Dendritic cell treated with granulocyte-macrophage colony-stimulating factor and Interleukin-4, amounts not matched to agents 40 ng/mL and 50 ng/mL, for 4 days (primary cell): ENCODE measurements at regions not wholly inside any gene's neighbourhood (a gene's known extent, or its start where the extent isn't known, plus 50 kb on each side); places are given as distances from the start of the nearest gene placed in this dataset.
"Not testable (repeated sequence)": the region's sequence is repeated elsewhere in the genome, so short reads cannot be mapped to it uniquely, and the experiment has no call there.

Experiments used
- H3K27ac Mint-ChIP-seq: one replicate; pipeline ENCODE4 v1.8.0; 2022; ENCODE audit warnings: mild to moderate bottlenecking, mixed read lengths
- H3K27me3 Mint-ChIP-seq: one replicate; pipeline ENCODE4 v1.8.0; 2022; ENCODE audit warnings: mild to moderate bottlenecking, mixed read lengths
- H3K36me3 Mint-ChIP-seq: one replicate; pipeline ENCODE4 v1.8.0; 2022; ENCODE audit warnings: low read depth, mixed read lengths
- H3K4me1 Mint-ChIP-seq: one replicate; pipeline ENCODE4 v1.8.0; 2022; ENCODE audit warnings: low read depth, mixed read lengths
- H3K4me3 Mint-ChIP-seq: one replicate; pipeline ENCODE4 v1.8.0; 2022; ENCODE audit warnings: mild to moderate bottlenecking, moderate library complexity, mixed read lengths
- H3K9me3 Mint-ChIP-seq: one replicate; pipeline ENCODE4 v1.8.0; 2022; ENCODE audit warnings: mixed read lengths
- intact Hi-C: fragments of 100-400 bp; cut with micrococcal nuclease; formaldehyde crosslinking; loops from one replicate; pipeline ENCODE4 v1.15.0; 2022

DNA sequence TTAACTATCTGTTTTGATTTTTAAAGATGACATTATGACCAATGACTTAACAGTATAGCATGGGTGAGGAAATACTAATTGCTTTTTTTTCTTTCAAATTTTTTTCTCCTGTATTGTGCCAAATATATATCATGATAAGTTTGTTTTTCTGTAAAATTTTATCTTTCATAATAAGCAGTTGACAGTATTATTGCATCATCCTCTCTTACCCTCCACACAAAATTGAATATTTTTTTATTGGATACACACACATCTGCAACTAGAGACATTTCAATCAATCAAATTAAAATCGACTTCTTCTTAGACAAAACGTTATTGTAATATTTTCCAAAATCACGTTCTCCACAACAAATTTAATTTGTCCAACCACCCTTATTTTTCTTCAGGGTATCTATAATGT lies 330.4 kb upstream of the BRINP3 start:
- Mint-ChIP-seq H3K27ac (no peak overlapping the region), H3K27me3 (no peaks in the 10 kb centered on the region), H3K4me1 (no peaks in the 10 kb centered on the region), H3K36me3 (no peaks in the 10 kb centered on the region), H3K4me3 (no peak overlapping the region), H3K9me3 (peaks cover 41% of the 10 kb centered on the region)
- intact Hi-C loops: no loop called here

DNA sequence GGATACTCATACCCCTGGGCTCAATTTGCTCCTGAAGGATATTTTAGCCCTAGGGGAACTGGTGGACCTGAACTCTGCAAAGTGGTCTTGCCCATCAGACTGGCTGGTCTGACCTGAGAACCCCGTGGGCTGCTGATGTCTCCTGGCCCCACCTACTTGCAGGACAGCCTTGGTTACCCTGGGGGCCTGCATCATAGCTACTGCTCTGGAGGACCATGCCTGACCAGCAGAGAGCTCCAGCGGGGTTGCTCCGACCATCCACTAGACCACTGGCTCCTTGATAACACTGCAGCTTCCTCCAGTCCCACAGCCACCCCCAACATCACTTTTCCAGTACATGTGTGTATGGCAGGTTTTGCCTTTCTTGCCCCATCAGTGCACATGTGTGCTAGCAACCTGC lies 331.6 kb upstream of the BRINP3 start:
- Mint-ChIP-seq H3K27ac (no peak overlapping the region), H3K4me1 (no peaks in the 10 kb centered on the region), H3K27me3 (no peaks in the 10 kb centered on the region), H3K36me3 (no peaks in the 10 kb centered on the region), H3K4me3 (no peak overlapping the region), H3K9me3 (peaks cover 50% of the 10 kb centered on the region)
- intact Hi-C loops: no loop called here

- Mint-ChIP-seq H3K4me3 (no peak overlapping the region), H3K9me3 (peaks cover 48% of the 10 kb centered on the region), H3K27me3 (no peaks in the 10 kb centered on the region), H3K4me1 (no peaks in the 10 kb centered on the region), H3K36me3 (no peaks in the 10 kb centered on the region), H3K27ac (no peak overlapping the region)
- intact Hi-C loops: no loop called here
These were observed 335.3 kb upstream of the BRINP3 start for GRCh38 chr1:190812996-190813395.

GRCh38 chr1:190832511-190832910 lies 354.8 kb upstream of the BRINP3 start:
- intact Hi-C loops: no loop called here
- Mint-ChIP-seq H3K27me3 (no peaks in the 10 kb centered on the region), H3K36me3 (no peaks in the 10 kb centered on the region), H3K4me3 (no peak overlapping the region), H3K4me1 (no peaks in the 10 kb centered on the region), H3K27ac (no peak overlapping the region), H3K9me3 (peaks cover 2% of the 10 kb centered on the region)

GRCh38 chr1:190835658-190836057 lies 358.0 kb upstream of the BRINP3 start:
- no peaks in the 10 kb centered on the region for H3K4me1 Mint-ChIP-seq
- H3K4me3 Mint-ChIP-seq: no peak overlapping the region
- no peaks in the 10 kb centered on the region for H3K36me3 Mint-ChIP-seq
- no peaks in the 10 kb centered on the region for H3K27me3 Mint-ChIP-seq
- peaks cover 9% of the 10 kb centered on the region for H3K9me3 Mint-ChIP-seq
- H3K27ac Mint-ChIP-seq: no peak overlapping the region
- intact Hi-C loops: no loop called here

DNA sequence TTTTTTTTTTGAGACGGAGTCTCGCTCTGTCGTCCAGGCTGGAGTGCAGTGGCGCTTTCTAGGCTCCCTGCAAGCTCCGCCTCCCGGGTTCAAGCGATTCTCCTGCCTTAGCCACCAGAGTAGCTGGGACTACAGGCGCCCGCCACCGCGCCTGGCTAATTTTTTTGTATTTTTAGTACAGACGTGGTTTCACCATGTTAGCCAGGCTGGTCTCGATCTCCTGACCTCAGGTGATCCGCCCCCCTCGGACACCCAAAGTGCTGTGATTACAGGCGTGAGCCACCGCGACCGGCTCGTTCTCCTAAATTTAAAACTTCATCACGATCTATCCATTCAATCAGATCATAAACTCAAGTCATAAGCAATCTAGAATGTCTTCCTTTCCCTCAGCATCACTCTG lies 359.5 kb upstream of the BRINP3 start:
- H3K4me1 Mint-ChIP-seq, H3K4me3 Mint-ChIP-seq, H3K36me3 Mint-ChIP-seq, H3K27ac Mint-ChIP-seq, H3K27me3 Mint-ChIP-seq, H3K9me3 Mint-ChIP-seq, intact Hi-C loops: not testable (repeated sequence)

DNA sequence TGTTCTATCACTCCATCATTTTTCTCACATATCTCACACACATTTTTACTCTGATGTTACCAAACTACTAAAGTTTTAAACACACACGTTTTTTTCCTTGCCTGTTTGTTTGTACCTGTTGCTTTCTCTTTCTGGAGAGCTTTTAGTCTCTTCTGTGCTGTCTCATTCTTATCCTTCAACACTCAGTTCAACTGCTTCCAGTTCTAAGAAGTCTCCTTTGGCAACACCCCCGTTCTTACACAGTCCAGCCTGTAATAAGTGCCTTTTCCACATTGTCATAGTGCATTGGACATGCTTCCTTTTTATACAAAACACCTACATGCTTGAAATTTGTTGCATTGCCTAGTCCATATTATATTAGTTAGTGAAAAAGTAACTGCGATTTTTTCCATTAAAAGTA lies 360.2 kb upstream of the BRINP3 start:
- Mint-ChIP-seq H3K9me3 (peaks cover 9% of the 10 kb centered on the region), H3K27me3 (no peaks in the 10 kb centered on the region), H3K27ac (no peak overlapping the region), H3K4me3 (no peak overlapping the region), H3K4me1 (no peaks in the 10 kb centered on the region), H3K36me3 (no peaks in the 10 kb centered on the region)
- intact Hi-C loops: no loop called here

GRCh38 chr1:190847166-190847565 lies 369.5 kb upstream of the BRINP3 start:
- H3K27me3 Mint-ChIP-seq: no peaks in the 10 kb centered on the region
- H3K27ac Mint-ChIP-seq: no peak overlapping the region
- no peaks in the 10 kb centered on the region for H3K4me1 Mint-ChIP-seq
- intact Hi-C loops: no loop called here
- no peaks in the 10 kb centered on the region for H3K36me3 Mint-ChIP-seq
- no peak overlapping the region for H3K4me3 Mint-ChIP-seq
- peaks cover 14% of the 10 kb centered on the region for H3K9me3 Mint-ChIP-seq

DNA sequence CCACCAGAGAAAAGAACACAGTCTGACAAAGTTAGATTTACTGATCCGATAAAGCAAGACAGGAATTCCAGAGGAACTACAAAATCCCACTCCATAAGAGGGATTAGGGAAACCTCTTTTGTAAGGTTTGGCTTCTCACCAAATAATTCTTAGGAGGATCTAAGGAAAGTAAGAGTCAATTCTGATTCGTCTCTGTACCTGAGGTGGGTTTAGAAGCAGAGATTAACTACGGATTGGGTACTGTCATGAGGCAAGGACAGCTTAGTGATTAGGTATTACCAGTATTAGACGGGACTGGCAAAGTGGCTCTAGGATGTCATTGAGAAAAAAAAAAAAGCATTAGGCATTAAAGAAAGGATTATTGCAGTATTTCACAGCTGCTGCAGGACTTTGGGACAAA lies 371.7 kb upstream of the BRINP3 start:
- Mint-ChIP-seq H3K27me3 (no peaks in the 10 kb centered on the region), H3K4me1 (no peaks in the 10 kb centered on the region), H3K36me3 (no peaks in the 10 kb centered on the region), H3K27ac (no peak overlapping the region), H3K4me3 (no peak overlapping the region), H3K9me3 (peaks cover 14% of the 10 kb centered on the region)
- intact Hi-C loops: no loop called here

- Mint-ChIP-seq H3K4me1 (no peaks in the 10 kb centered on the region), H3K4me3 (no peak overlapping the region), H3K9me3 (peaks cover 12% of the 10 kb centered on the region), H3K27me3 (no peaks in the 10 kb centered on the region), H3K27ac (no peak overlapping the region), H3K36me3 (no peaks in the 10 kb centered on the region)
- intact Hi-C loops: no loop called here
These were observed 374.9 kb upstream of the BRINP3 start for GRCh38 chr1:190852611-190853010.

- Mint-ChIP-seq H3K27ac (no peak overlapping the region), H3K4me1 (no peaks in the 10 kb centered on the region), H3K36me3 (no peaks in the 10 kb centered on the region), H3K9me3 (peaks cover 43% of the 10 kb centered on the region), H3K4me3 (no peak overlapping the region), H3K27me3 (no peaks in the 10 kb centered on the region)
- intact Hi-C loops: no loop called here
These were observed 380.5 kb upstream of the BRINP3 start for GRCh38 chr1:190858140-190858539.

DNA sequence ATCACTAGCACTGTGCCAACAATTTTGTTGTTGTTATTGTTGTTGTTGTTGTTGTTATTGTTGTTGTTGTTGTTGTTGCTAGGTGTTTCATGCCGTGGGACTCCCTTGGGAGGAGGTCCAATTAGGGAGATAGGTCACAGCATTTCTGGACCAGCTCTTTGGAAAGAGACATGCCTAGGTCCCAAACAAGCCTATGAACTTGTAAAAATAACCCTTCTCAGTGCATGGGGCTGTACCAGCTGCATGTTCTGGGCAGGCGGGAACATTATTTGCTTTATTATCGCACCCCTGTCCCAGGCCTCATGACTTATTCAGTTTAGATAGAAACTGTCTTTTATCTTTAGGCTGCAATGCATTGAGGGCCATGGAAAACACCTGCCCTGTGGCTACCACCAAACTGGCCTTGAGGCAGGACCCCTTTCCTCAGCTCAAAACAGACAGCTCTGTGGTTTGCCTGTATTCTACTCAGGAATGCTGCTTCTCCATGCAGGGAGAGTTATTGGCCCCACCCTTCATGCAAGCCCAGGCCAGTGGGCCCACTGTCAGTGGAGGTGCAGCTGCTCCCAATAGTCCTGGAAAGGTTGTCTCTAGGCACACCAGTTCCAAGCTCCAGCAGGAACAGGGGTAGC lies 386.5 kb upstream of the BRINP3 start:
- Mint-ChIP-seq H3K4me1 (no peaks in the 10 kb centered on the region), H3K4me3 (no peak overlapping the region), H3K36me3 (no peaks in the 10 kb centered on the region), H3K27ac (no peak overlapping the region), H3K9me3 (peaks cover 20% of the 10 kb centered on the region), H3K27me3 (no peaks in the 10 kb centered on the region)
- intact Hi-C loops: no loop called here

- Mint-ChIP-seq H3K27ac (no peak overlapping the region), H3K4me3 (no peak overlapping the region), H3K9me3 (no peaks in the 10 kb centered on the region), H3K27me3 (no peaks in the 10 kb centered on the region), H3K36me3 (no peaks in the 10 kb centered on the region), H3K4me1 (no peaks in the 10 kb centered on the region)
- intact Hi-C loops: no loop called here
These were observed 402.7 kb upstream of the BRINP3 start for GRCh38 chr1:190880352-190880751.

DNA sequence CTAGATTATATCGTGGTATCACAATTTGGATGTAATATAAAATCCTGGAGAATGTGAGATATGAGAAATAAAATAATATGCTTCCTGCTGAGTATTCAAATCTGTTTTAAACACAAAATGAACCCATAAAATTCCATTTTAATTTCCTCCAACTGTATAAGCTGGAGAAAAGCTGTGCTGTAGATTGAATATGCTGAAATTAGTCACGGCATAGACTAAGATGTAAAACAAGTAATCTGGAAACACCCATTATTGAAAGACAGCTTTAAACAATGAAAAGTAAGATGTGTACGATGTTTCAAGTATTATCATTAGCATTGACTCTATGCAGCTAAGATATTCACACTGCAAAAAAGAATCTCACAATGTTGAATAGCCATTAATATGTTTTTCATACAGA lies 403.4 kb upstream of the BRINP3 start:
- H3K4me3 Mint-ChIP-seq: no peak overlapping the region
- H3K9me3 Mint-ChIP-seq: no peaks in the 10 kb centered on the region
- no peak overlapping the region for H3K27ac Mint-ChIP-seq
- no peaks in the 10 kb centered on the region for H3K4me1 Mint-ChIP-seq
- H3K27me3 Mint-ChIP-seq: no peaks in the 10 kb centered on the region
- H3K36me3 Mint-ChIP-seq: no peaks in the 10 kb centered on the region
- intact Hi-C loops: no loop called here

DNA sequence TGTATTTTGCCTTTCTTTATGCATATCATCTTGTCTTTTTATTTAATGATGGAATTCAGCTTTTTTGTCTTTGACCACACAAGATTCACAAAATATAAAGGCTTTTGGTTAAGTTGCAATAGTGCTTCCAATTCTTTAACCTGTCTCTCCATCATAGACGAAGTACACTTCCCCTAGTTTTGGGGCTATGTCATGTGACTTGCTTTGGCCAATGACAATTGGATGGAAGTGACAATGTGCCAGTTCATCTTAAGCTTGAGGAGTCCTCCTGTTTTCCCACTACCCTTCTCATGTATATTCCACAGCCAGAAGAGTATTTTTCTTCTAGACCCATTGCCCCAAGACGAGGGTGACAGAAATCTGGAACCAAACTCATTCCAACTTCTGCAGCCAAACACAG lies 419.6 kb upstream of the BRINP3 start:
- Mint-ChIP-seq H3K27ac (no peak overlapping the region), H3K4me3 (no peak overlapping the region), H3K4me1 (no peaks in the 10 kb centered on the region), H3K9me3 (peaks cover 32% of the 10 kb centered on the region), H3K27me3 (no peaks in the 10 kb centered on the region), H3K36me3 (no peaks in the 10 kb centered on the region)
- intact Hi-C loops: no loop called here
